ENCODE measurements at regions not wholly inside any gene's neighbourhood (a gene's known extent, or its start where the extent isn't known, plus 50 kb on each side); places are given as distances from the start of the nearest gene placed in this dataset.

GRCh38 chr3:24631481-24631880 lies 136.8 kb upstream of the THRB start:
- TF ChIP-seq CTCF (conservative IDR thresholded peaks at IDR 0.05): no peak
- TF ChIP-seq EZH2 (IDR thresholded peaks at IDR 0.05; ENCODE audit: low read depth): no peak

Measured in PC-9 (cell line).